ENCODE measurements at regions not wholly inside any gene's neighbourhood (a gene's known extent, or its start where the extent isn't known, plus 50 kb on each side); places are given as distances from the start of the nearest gene placed in this dataset.

- TF ChIP-seq CTCF (conservative IDR thresholded peaks at IDR 0.05), result no peak
- no peak; the same call in 1 of the 2 replicates for TF ChIP-seq ZFX (IDR thresholded peaks at IDR 0.05)
Observed at GRCh38 chr15:31264559-31265089, 62.0 kb upstream of the KLF13 start.

Data from C4-2B (cell line).